ENCODE measurements at regions not wholly inside any gene's neighbourhood (a gene's known extent, or its start where the extent isn't known, plus 50 kb on each side); places are given as distances from the start of the nearest gene placed in this dataset.

DNA sequence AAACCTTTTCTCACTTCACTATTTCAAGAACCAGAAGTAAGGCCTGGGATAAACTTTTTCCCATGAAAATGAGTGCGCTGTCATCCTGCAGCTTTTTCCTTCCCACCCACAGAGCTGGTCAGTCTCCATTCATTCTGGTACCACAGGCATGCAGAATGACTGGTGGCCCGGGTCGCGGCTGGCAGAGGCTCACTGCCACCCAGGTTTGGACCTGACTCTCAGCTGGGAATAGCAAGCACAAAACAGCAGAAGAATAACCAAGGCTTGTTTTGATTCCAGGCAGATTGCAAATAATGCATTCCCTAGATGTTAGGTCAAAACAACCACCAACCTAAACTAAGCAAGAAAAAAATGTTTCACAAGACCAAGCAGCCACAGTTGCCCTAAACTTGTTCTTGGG is 190.5 kb upstream of the NRP1 start:
- Histone ChIP-seq H3K4me3 (ENCODE audit: low read length) (no peak overlapping the region), H3K9me3 (ENCODE audit: insufficient read depth, low read depth, low read length) (0 out of 2 replicates have a peak, but pooled peaks cover 4% of the 10 kb centered on the region), H3K36me3 (ENCODE audit: insufficient read depth, low read length) (no peaks in the 10 kb centered on the region), H3K9ac (ENCODE audit: low read depth, low read length) (no peak overlapping the region), H3K27ac (ENCODE audit: low read depth, low read length) (no peak overlapping the region), H3K4me1 (ENCODE audit: insufficient read depth, low read length) (peaks cover 4% of the 10 kb centered on the region), H3K27me3 (ENCODE audit: insufficient read depth, low read length) (no peaks in the 10 kb centered on the region)
- WGBS: 79% methylated on average over 4 of the region's 4 CpGs

GRCh38 chr10:33524041-33524440 is 189.6 kb upstream of the NRP1 start:
- Histone ChIP-seq H3K9ac (ENCODE audit: low read depth, low read length) (no peak overlapping the region), H3K27ac (ENCODE audit: low read depth, low read length) (no peak overlapping the region), H3K27me3 (ENCODE audit: insufficient read depth, low read length) (no peaks in the 10 kb centered on the region), H3K9me3 (ENCODE audit: insufficient read depth, low read depth, low read length) (no peaks in the 10 kb centered on the region), H3K4me1 (ENCODE audit: insufficient read depth, low read length) (peaks cover 14% of the 10 kb centered on the region), H3K4me3 (ENCODE audit: low read length) (no peak overlapping the region), H3K36me3 (ENCODE audit: insufficient read depth, low read length) (no peaks in the 10 kb centered on the region)
- 94% methylated on average over 5 of the region's 5 CpGs for WGBS

DNA sequence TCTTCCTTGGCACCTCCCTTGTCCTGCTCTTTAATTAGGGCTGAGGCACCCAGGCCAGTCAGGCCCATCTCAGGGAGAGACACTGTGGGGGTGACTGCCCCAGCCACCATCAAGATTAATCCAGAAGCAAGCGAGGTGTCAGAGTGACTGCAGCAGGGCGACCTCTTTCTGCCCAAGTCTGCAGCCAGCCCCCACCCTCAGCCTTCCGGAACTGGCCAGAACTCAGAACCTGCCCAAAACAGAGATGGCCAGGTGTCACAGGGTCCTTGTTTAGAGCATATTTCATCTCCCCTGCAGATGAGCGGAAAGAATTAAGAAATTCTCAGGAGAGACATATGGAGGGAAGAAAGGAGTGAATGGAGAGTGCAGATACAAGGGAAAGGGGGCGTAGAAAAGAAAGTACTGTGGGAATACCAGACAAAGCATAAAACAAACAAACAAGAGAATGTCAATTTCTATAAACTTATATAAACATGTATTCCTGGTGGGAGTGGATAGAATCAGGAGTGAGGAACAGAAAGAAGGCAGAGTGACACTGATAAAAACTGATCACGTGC is 188.8 kb upstream of the NRP1 start:
- no peaks in the 10 kb centered on the region for H3K9me3 ChIP-seq (ENCODE audit: insufficient read depth, low read depth, low read length)
- no peak overlapping the region for H3K9ac ChIP-seq (ENCODE audit: low read depth, low read length)
- H3K4me1 ChIP-seq (ENCODE audit: insufficient read depth, low read length): peaks cover 20% of the 10 kb centered on the region
- no peak overlapping the region for H3K27ac ChIP-seq (ENCODE audit: low read depth, low read length)
- no peaks in the 10 kb centered on the region for H3K36me3 ChIP-seq (ENCODE audit: insufficient read depth, low read length)
- H3K4me3 ChIP-seq (ENCODE audit: low read length): no peak overlapping the region
- 93% methylated on average over 5 of the region's 6 CpGs for WGBS
- H3K27me3 ChIP-seq (ENCODE audit: insufficient read depth, low read length): no peaks in the 10 kb centered on the region

- H3K4me3 ChIP-seq (ENCODE audit: low read length): no peak overlapping the region
- H3K4me1 ChIP-seq (ENCODE audit: insufficient read depth, low read length): peaks cover 22% of the 10 kb centered on the region
- H3K27me3 ChIP-seq (ENCODE audit: insufficient read depth, low read length): no peaks in the 10 kb centered on the region
- H3K9me3 ChIP-seq (ENCODE audit: insufficient read depth, low read depth, low read length): no peaks in the 10 kb centered on the region
- no peak overlapping the region for H3K9ac ChIP-seq (ENCODE audit: low read depth, low read length)
- no peak overlapping the region for H3K27ac ChIP-seq (ENCODE audit: low read depth, low read length)
- H3K36me3 ChIP-seq (ENCODE audit: insufficient read depth, low read length): no peaks in the 10 kb centered on the region
- 96% methylated on average over 2 of the region's 3 CpGs for WGBS
Observed at GRCh38 chr10:33521904-33522303, 187.4 kb upstream of the NRP1 start.

DNA sequence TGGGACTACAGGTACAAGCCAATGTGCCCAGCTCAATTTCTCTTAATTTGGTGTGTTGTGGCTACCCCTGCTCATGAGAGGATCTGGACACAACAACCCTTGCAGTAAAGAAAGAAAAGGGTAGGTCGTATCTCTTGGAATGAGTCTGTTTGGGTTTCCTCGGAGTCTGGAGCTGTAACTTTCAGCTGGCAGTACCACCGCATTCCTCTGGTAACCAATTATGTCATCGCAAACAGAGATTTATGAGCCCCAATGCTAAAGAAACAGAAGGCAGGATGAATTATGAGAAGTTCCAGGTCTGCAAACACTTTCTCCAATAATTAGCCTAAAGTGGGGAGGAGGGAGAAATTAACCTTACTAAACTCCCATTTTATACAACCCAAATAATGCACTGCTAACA is 186.6 kb upstream of the NRP1 start:
- H3K4me3 ChIP-seq (ENCODE audit: low read length): no peak overlapping the region
- peaks cover 24% of the 10 kb centered on the region for H3K4me1 ChIP-seq (ENCODE audit: insufficient read depth, low read length)
- H3K9me3 ChIP-seq (ENCODE audit: insufficient read depth, low read depth, low read length): no peaks in the 10 kb centered on the region
- H3K36me3 ChIP-seq (ENCODE audit: insufficient read depth, low read length): no peaks in the 10 kb centered on the region
- H3K9ac ChIP-seq (ENCODE audit: low read depth, low read length): no peak overlapping the region
- no peaks in the 10 kb centered on the region for H3K27me3 ChIP-seq (ENCODE audit: insufficient read depth, low read length)
- 94% methylated on average over 4 of the region's 4 CpGs for WGBS
- no peak overlapping the region for H3K27ac ChIP-seq (ENCODE audit: low read depth, low read length)

DNA sequence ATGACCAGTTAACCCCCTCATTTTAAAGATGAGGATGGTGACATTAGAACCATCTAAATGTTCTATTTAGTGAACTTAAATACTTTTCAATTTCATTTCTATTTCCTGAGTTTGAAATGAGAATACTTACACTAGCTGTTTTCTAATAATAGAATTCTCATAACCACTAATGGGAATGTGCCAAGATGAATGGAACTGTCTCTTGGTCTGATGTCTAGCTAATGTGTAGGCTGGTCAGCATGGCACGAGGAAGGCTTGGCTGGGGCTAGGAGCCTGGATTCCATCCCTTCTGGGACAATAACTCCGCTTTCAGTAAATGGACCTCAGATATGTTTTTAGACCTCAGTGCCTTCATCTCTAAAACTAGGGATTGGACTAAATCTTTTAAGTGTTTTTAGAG is 185.8 kb upstream of the NRP1 start:
- Histone ChIP-seq H3K4me3 (ENCODE audit: low read length) (no peak overlapping the region), H3K4me1 (ENCODE audit: insufficient read depth, low read length) (peaks cover 24% of the 10 kb centered on the region), H3K9me3 (ENCODE audit: insufficient read depth, low read depth, low read length) (no peaks in the 10 kb centered on the region), H3K36me3 (ENCODE audit: insufficient read depth, low read length) (no peaks in the 10 kb centered on the region), H3K9ac (ENCODE audit: low read depth, low read length) (no peak overlapping the region), H3K27ac (ENCODE audit: low read depth, low read length) (no peak overlapping the region; the same call in 1 of the 2 replicates), H3K27me3 (ENCODE audit: insufficient read depth, low read length) (no peaks in the 10 kb centered on the region)
- 94% methylated on average over 2 of the region's 2 CpGs for WGBS

GRCh38 chr10:33519130-33519860 is 184.8 kb upstream of the NRP1 start:
- peaks cover 24% of the 10 kb centered on the region for H3K4me1 ChIP-seq (ENCODE audit: insufficient read depth, low read length)
- no peak overlapping the region for H3K4me3 ChIP-seq (ENCODE audit: low read length)
- no peaks in the 10 kb centered on the region for H3K9me3 ChIP-seq (ENCODE audit: insufficient read depth, low read depth, low read length)
- H3K27ac ChIP-seq (ENCODE audit: low read depth, low read length): peak overlapping the region; percentile 73; the same call in 1 of the 2 replicates
- H3K36me3 ChIP-seq (ENCODE audit: insufficient read depth, low read length): no peaks in the 10 kb centered on the region
- WGBS: 51% methylated on average over 13 of the region's 14 CpGs
- H3K9ac ChIP-seq (ENCODE audit: low read depth, low read length): 0 out of 2 replicates have a peak overlapping the region, but pooled peaks have one; percentile 12
- H3K27me3 ChIP-seq (ENCODE audit: insufficient read depth, low read length): no peaks in the 10 kb centered on the region

GRCh38 chr10:33510206-33510605 is 175.7 kb upstream of the NRP1 start:
- H3K9me3 ChIP-seq (ENCODE audit: insufficient read depth, low read depth, low read length): no peaks in the 10 kb centered on the region
- H3K4me3 ChIP-seq (ENCODE audit: low read length): no peak overlapping the region
- no peaks in the 10 kb centered on the region for H3K36me3 ChIP-seq (ENCODE audit: insufficient read depth, low read length)
- 78% methylated on average over 2 of the region's 3 CpGs for WGBS
- peaks cover 14% of the 10 kb centered on the region for H3K4me1 ChIP-seq (ENCODE audit: insufficient read depth, low read length)
- H3K27ac ChIP-seq (ENCODE audit: low read depth, low read length): no peak overlapping the region
- no peak overlapping the region for H3K9ac ChIP-seq (ENCODE audit: low read depth, low read length)
- H3K27me3 ChIP-seq (ENCODE audit: insufficient read depth, low read length): no peaks in the 10 kb centered on the region

- no peaks in the 10 kb centered on the region for H3K36me3 ChIP-seq (ENCODE audit: insufficient read depth, low read length)
- no peak overlapping the region for H3K4me3 ChIP-seq (ENCODE audit: low read length)
- peak overlapping the region; percentile 17 for H3K27ac ChIP-seq (ENCODE audit: low read depth, low read length)
- H3K9me3 ChIP-seq (ENCODE audit: insufficient read depth, low read depth, low read length): no peaks in the 10 kb centered on the region
- H3K9ac ChIP-seq (ENCODE audit: low read depth, low read length): no peak overlapping the region; the same call in 1 of the 2 replicates
- WGBS: 36% methylated on average over 5 of the region's 7 CpGs
- peaks cover 14% of the 10 kb centered on the region for H3K4me1 ChIP-seq (ENCODE audit: insufficient read depth, low read length)
- no peaks in the 10 kb centered on the region for H3K27me3 ChIP-seq (ENCODE audit: insufficient read depth, low read length)
Observed at GRCh38 chr10:33509231-33509831, 174.9 kb upstream of the NRP1 start.

DNA sequence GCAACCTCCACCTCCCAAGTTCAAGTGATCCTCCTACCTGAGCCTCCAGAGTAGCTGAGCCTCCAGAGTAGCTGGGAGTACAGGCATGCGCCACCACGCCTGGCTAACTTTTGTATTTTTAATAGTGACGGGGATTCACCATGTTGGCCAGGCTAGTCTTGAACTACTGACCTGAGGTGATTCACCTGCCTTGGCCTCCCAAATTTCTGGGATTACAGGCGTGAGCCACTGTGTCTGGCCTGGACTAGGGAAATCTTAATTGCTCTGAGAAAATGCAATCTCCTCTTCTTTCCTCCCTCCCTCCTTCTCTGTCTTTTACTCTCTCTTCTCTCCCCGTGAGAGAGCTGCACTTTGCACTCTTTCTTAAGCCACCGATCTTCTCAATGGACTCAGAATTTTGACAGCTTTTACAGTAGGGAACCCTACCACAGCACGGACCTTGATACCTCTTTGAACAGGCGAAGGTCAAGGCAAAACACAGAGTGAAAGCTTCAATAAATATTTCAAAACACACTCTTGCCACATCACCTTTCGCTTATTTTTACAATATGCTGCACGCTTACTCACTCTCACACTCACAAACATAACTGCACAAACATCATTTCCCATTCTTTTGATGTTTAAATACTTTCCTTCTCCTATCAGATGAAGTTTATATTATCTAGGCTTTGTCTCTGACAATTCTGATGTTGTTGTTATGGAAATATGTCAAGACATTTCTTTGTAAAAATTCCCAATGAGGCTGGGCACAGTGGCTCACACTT is 173.4 kb upstream of the NRP1 start:
- Histone ChIP-seq H3K9ac (ENCODE audit: low read depth, low read length) (no peak overlapping the region), H3K27me3 (ENCODE audit: insufficient read depth, low read length) (no peaks in the 10 kb centered on the region), H3K36me3 (ENCODE audit: insufficient read depth, low read length) (no peaks in the 10 kb centered on the region), H3K4me1 (ENCODE audit: insufficient read depth, low read length) (peaks cover 14% of the 10 kb centered on the region), H3K9me3 (ENCODE audit: insufficient read depth, low read depth, low read length) (no peaks in the 10 kb centered on the region), H3K27ac (ENCODE audit: low read depth, low read length) (no peak overlapping the region), H3K4me3 (ENCODE audit: low read length) (no peak overlapping the region)
- WGBS: 92% methylated on average over 10 of the region's 10 CpGs
